Stomach smooth muscle (tissue), 2 donors: ENCODE measurements at regions not wholly inside any gene's neighbourhood (a gene's known extent, or its start where the extent isn't known, plus 50 kb on each side); places are given as distances from the start of the nearest gene placed in this dataset.
"Not testable (repeated sequence)": the region's sequence is repeated elsewhere in the genome, so short reads cannot be mapped to it uniquely, and the experiment has no call there.

ENCODE experiments used
- H3K27ac ChIP-seq: one replicate; pipeline ENCODE4 v1.7.0; 2013; ENCODE audit warnings: mild to moderate bottlenecking, low read length, inconsistent platforms
- H3K27me3 ChIP-seq, 2 donors: one replicate each; pipeline ENCODE4 v1.7.0; 2013; ENCODE audit warnings: low read length in 2 of 2; ENCODE audit not compliant: insufficient read depth in 2 of 2, control insufficient read depth in 1 of 2
- H3K36me3 ChIP-seq, 2 donors: one replicate each; pipeline ENCODE4 v1.7.0; 2013; ENCODE audit warnings: low read length in 2 of 2; ENCODE audit not compliant: control insufficient read depth in 2 of 2, insufficient read depth in 2 of 2
- H3K4me1 ChIP-seq: one replicate; pipeline ENCODE4 v1.7.0; 2013; ENCODE audit warnings: low read length; ENCODE audit not compliant: control insufficient read depth, insufficient read depth
- H3K4me3 ChIP-seq, 2 donors: one replicate each; pipeline ENCODE4 v1.7.0; 2013; ENCODE audit warnings: low read length in 2 of 2
- H3K9ac ChIP-seq, 2 donors: one replicate each; pipeline ENCODE4 v1.7.0; 2013; ENCODE audit warnings: low read length in 2 of 2, mild to moderate bottlenecking in 1 of 2
- H3K9me3 ChIP-seq, 2 donors: one replicate each; pipeline ENCODE4 v1.7.0; 2013; ENCODE audit warnings: low read length in 2 of 2; ENCODE audit not compliant: control insufficient read depth in 2 of 2
- donor health status: healthy.
- donor health status: Pancreatic carcinoma.

DNA sequence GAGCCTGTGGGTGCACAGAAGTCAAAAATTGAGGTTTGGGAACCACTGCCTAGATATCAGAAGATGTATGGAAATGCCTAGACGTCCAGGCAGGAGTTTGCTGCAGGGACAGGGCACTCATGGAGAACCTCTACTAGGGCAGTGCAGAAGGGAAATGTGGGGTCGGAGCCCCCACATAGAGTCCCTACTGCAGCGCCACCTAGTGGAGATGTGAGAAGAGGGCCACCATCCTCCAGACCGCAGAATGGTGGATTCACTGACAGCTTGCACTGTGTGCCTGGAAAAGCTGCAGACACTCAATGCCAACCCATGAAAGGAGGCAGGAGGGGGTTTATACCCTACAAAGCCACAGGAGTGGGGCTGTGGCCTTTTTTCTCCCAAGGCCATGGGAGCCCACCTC is 159.0 kb upstream of the ROPN1B start:
- H3K9ac ChIP-seq, H3K27me3 ChIP-seq, H3K4me1 ChIP-seq, H3K27ac ChIP-seq, H3K36me3 ChIP-seq, H3K9me3 ChIP-seq, H3K4me3 ChIP-seq: not testable (repeated sequence)

DNA sequence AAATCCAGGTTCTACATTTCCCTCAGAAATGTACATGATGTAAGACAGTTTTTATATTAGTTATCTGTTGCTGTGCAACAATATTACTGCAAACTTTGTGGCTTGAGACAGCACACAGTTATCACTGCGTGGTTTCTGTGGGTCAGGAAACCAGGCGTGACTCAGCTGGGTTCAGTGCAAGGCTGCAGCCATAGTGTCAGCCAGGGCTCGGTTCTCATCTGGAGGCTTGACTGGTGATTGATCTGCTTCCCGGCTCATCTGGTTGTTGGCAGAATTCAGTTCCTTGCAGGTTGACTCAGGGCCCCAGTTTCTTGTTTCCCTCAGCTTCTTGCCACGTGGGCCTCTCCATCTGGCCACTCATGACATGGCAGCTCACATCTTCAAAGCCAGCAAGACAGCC is 146.8 kb upstream of the ROPN1B start:
- H3K27me3 ChIP-seq, H3K9me3 ChIP-seq: not testable (repeated sequence)

DNA sequence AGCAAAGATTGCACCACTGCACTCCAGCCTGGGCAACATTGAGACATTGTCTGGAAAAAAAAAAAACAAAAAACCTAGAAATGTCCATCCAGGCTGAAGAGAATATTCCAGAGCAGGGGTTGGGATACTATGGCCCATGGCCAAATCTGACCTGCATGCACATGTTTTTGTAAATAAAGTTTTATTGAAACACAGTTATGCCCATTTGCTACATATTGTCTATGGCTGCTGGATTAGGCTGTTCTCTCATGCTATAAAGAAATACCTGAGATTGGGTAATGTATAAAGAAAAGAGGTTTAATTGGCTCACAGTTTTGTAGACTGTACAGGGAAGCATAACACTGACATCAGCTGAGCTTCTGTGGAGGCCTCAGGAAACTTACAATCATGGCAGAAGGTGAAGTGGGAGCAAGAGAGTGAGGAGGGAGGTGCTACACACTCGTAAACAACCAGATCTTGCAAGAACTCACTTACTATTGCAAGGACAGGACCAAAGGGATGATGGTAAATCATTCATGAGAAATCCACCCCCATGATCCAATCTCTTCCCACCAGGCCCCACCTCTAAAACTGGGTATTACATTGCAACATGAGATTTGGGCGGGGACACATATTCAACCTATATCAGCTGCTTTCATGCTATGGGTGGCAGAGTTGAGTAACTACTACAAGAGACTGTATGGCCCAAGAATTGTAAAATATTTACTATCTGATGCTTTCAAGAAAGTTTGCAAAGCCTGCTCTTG is 137.8 kb upstream of the ROPN1B start:
- not testable (repeated sequence) for H3K9ac ChIP-seq, H3K9me3 ChIP-seq, H3K36me3 ChIP-seq, H3K4me1 ChIP-seq, H3K27ac ChIP-seq, H3K27me3 ChIP-seq, H3K4me3 ChIP-seq

More for the DNA sequence above, 146.8 kb upstream of the ROPN1B start:
- not testable (repeated sequence) for H3K4me1 ChIP-seq, H3K4me3 ChIP-seq, H3K27ac ChIP-seq, H3K9ac ChIP-seq, H3K36me3 ChIP-seq

GRCh38 chr3:125835562-125835961 is 133.4 kb upstream of the ROPN1B start:
- H3K4me1 ChIP-seq, H3K36me3 ChIP-seq, H3K9ac ChIP-seq, H3K4me3 ChIP-seq, H3K27ac ChIP-seq, H3K27me3 ChIP-seq, H3K9me3 ChIP-seq: not testable (repeated sequence)

GRCh38 chr3:125836011-125836551 is 132.9 kb upstream of the ROPN1B start:
- not testable (repeated sequence) for H3K4me1 ChIP-seq, H3K9ac ChIP-seq, H3K9me3 ChIP-seq, H3K27me3 ChIP-seq, H3K36me3 ChIP-seq, H3K4me3 ChIP-seq, H3K27ac ChIP-seq

- not testable (repeated sequence) for H3K4me3 ChIP-seq, H3K4me1 ChIP-seq, H3K27me3 ChIP-seq, H3K9ac ChIP-seq, H3K27ac ChIP-seq, H3K9me3 ChIP-seq, H3K36me3 ChIP-seq
These were observed 132.2 kb upstream of the ROPN1B start for GRCh38 chr3:125836786-125837185.

DNA sequence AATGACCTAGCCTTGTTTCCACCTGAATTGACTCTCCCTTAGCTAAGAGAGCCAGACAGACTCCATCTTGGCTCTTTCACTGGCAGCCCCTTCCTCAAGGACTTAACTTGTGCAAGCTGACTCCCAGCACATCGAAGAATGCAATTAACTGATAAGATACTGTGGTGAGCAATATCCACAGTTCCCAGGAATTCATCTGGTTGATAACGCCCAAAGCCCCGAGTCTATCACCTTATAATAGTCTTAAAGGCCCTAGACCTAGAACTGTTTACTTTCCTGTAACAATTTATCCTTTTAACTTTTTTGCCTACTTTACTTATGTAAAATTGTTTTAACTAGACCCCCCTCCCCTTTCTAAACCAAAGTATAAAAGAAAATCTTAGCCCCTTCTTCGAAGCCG is 130.1 kb upstream of the ROPN1B start:
- not testable (repeated sequence) for H3K27ac ChIP-seq, H3K27me3 ChIP-seq, H3K36me3 ChIP-seq, H3K9ac ChIP-seq, H3K9me3 ChIP-seq, H3K4me1 ChIP-seq, H3K4me3 ChIP-seq

DNA sequence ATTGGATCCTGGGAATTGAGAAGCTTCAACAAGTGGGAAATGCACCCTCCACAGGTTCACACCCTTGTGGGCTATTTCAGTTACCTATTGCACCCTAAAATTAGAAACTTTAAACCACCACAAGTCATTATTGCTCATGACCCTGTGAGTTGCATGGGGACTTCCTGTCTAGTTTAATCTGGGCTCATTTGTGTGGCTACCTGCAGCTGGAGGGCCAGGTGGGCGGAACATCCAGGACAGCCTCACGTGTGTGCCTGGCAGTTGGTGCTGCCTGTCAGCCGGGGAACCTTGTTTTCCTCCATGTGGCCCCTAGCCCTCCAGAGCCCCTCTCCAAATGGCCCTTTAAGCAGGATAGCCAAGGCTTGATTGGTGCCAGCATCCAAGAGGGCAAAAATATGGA is 128.5 kb upstream of the ROPN1B start:
- not testable (repeated sequence) for H3K36me3 ChIP-seq, H3K27ac ChIP-seq, H3K4me1 ChIP-seq, H3K9ac ChIP-seq, H3K27me3 ChIP-seq, H3K9me3 ChIP-seq, H3K4me3 ChIP-seq

- not testable (repeated sequence) for H3K4me1 ChIP-seq, H3K36me3 ChIP-seq, H3K9me3 ChIP-seq, H3K27me3 ChIP-seq, H3K27ac ChIP-seq, H3K9ac ChIP-seq, H3K4me3 ChIP-seq
These were observed 121.0 kb upstream of the ROPN1B start for GRCh38 chr3:125847966-125848365.

DNA sequence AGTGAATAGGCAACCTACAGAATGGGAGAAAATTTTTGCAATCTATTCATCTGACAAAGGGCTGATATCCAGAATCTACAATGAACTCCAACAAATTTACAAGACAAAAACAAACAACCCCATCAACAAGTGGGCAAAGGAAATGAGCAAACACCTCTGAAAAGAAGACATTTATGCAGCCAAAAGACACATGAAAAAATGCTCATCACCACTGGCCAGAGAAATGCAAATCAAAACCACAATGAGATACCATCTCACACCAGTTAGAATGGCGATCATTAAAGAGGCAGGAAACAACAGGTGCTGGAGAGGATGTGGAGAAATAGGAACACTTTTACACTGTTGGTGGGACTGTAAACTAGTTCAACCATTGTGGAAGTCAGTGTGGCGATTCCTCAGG is 114.0 kb upstream of the ROPN1B start:
- H3K27me3 ChIP-seq, H3K9ac ChIP-seq, H3K4me1 ChIP-seq, H3K4me3 ChIP-seq, H3K36me3 ChIP-seq, H3K27ac ChIP-seq, H3K9me3 ChIP-seq: not testable (repeated sequence)

- H3K4me3 ChIP-seq: not testable (repeated sequence)
These were observed 108.4 kb upstream of the ROPN1B start for GRCh38 chr3:125860547-125860946.

More at GRCh38 chr3:125860547-125860946, 108.4 kb upstream of the ROPN1B start:
- H3K9ac ChIP-seq, H3K9me3 ChIP-seq, H3K36me3 ChIP-seq, H3K27me3 ChIP-seq, H3K4me1 ChIP-seq, H3K27ac ChIP-seq: not testable (repeated sequence)
